Left ventricle myocardium inferior (tissue), 1 donor: ENCODE measurements at regions not wholly inside any gene's neighbourhood (a gene's known extent, or its start where the extent isn't known, plus 50 kb on each side); places are given as distances from the start of the nearest gene placed in this dataset.

Experiments used
- DNase-seq: peaks from one replicate; pipeline ENCODE4 v3.0.0-alpha.2; 2020
- H3K27ac ChIP-seq: fragments of 200-600 bp; replicated peaks from 2 replicates; pipeline ENCODE4 v1.8.0; 2021
- H3K27me3 ChIP-seq: fragments of 200-600 bp; 2 replicates; pipeline ENCODE4 v1.8.0; 2021; ENCODE audit warnings: low read depth
- H3K36me3 ChIP-seq: fragments of 200-600 bp; 2 replicates; pipeline ENCODE4 v1.8.0; 2021
- H3K4me1 ChIP-seq: fragments of 200-600 bp; 2 replicates; pipeline ENCODE4 v1.8.0; 2021
- H3K4me3 ChIP-seq: fragments of 200-600 bp; 2 replicates; pipeline ENCODE4 v1.8.0; 2021; ENCODE audit warnings: mild to moderate bottlenecking, moderate library complexity
- H3K9me3 ChIP-seq: fragments of 200-600 bp; replicated peaks from 2 replicates; pipeline ENCODE4 v1.8.0; 2021
- intact Hi-C: fragments of 100-400 bp; cut with micrococcal nuclease; formaldehyde crosslinking; loops from one replicate; pipeline ENCODE4 v1.11.0; 2022
- TF ChIP-seq, protein P1 (sequence below): fragments of 200-600 bp; IDR thresholded peaks from 2 replicates; pipeline ENCODE4 v1.8.0; 2021; ENCODE audit warnings: antibody characterized with exemption, mild to moderate bottlenecking, borderline replicate concordance
- donor health status: DM: no; HTN: yes; CAD: no; lungs with severe emphysema.

DNA sequence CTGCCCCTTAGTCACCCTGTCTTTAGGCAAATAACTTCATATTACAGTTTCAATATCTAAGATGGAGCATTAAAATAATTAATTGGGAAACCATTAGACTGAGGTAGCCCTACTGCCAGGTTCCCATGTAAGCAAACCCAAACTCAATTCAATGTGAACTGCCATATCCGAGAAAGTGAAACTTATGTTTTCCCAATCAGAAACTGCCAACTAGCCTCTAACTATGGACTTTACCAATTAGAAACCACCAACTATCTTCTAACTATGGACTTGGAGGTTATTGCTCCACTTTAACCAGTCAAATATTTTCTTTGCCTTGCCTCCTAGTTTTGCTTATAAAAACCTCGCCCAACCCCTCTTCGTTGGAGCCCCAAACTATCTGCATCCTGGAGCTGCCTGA lies 218.5 kb downstream of the ENC1 start:
- H3K4me1 ChIP-seq: no peaks in the 10 kb centered on the region
- no peak overlapping the region for H3K27ac ChIP-seq

DNA sequence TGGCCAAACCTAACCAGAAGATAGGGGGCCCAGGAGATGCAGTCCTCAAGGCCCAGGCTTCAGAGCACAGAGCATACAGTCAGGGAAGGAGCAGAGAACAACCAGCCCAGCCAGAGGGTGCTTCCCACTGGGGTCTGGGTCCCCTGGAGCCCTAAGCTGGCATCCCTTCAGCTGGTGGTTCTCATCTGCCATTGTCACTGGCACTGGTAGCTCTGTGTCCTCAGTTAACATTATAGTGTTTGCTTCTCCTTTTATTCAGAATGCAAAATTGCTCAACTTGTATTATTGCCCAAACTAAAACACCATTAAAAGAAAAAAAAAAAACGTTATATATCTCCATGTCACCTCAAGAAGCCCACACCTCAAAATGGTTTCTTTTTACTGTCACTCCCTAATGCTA lies 219.2 kb downstream of the ENC1 start:
- TF ChIP-seq, protein P1, sequence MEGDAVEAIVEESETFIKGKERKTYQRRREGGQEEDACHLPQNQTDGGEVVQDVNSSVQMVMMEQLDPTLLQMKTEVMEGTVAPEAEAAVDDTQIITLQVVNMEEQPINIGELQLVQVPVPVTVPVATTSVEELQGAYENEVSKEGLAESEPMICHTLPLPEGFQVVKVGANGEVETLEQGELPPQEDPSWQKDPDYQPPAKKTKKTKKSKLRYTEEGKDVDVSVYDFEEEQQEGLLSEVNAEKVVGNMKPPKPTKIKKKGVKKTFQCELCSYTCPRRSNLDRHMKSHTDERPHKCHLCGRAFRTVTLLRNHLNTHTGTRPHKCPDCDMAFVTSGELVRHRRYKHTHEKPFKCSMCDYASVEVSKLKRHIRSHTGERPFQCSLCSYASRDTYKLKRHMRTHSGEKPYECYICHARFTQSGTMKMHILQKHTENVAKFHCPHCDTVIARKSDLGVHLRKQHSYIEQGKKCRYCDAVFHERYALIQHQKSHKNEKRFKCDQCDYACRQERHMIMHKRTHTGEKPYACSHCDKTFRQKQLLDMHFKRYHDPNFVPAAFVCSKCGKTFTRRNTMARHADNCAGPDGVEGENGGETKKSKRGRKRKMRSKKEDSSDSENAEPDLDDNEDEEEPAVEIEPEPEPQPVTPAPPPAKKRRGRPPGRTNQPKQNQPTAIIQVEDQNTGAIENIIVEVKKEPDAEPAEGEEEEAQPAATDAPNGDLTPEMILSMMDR: no peak
- Histone ChIP-seq H3K4me3 (no peak overlapping the region), H3K4me1 (no peaks in the 10 kb centered on the region), H3K9me3 (no peaks in the 10 kb centered on the region), H3K27me3 (no peaks in the 10 kb centered on the region), H3K27ac (no peak overlapping the region), H3K36me3 (no peaks in the 10 kb centered on the region)
- intact Hi-C loops: no loop called here
- DNase-seq: no peak

More for the DNA sequence above, 218.5 kb downstream of the ENC1 start:
- H3K27me3 ChIP-seq: no peaks in the 10 kb centered on the region
- H3K36me3 ChIP-seq: no peaks in the 10 kb centered on the region
- no peak for DNase-seq
- intact Hi-C loops: no loop called here
- no peak overlapping the region for H3K4me3 ChIP-seq
- H3K9me3 ChIP-seq: no peaks in the 10 kb centered on the region
- TF ChIP-seq, protein P1: no peak

DNA sequence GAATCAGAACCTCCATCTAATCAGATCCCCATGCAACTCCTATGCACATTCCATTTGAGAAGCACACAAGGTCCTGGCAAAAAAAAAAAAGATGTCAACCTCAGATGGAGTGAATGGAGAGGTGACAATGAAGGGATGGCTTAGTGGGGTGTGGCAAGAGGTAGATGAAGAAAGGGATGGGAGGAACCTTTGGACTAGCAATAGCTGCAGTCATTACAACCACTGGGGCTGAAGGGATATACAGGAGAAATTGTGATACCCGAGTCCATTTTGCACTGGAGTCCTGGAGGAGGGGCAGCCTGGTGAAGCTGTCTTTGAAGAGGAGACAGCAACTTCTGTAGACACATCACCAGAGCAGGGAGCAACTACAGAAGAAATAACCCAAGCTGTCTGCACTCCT lies 219.6 kb downstream of the ENC1 start:
- Histone ChIP-seq H3K4me1 (peaks cover under 1% of the 10 kb centered on the region), H3K36me3 (no peaks in the 10 kb centered on the region), H3K27me3 (no peaks in the 10 kb centered on the region), H3K27ac (no peak overlapping the region), H3K4me3 (no peak overlapping the region), H3K9me3 (no peaks in the 10 kb centered on the region)
- TF ChIP-seq, protein P1: no peak
- no peak for DNase-seq
- intact Hi-C loops: no loop called here

DNA sequence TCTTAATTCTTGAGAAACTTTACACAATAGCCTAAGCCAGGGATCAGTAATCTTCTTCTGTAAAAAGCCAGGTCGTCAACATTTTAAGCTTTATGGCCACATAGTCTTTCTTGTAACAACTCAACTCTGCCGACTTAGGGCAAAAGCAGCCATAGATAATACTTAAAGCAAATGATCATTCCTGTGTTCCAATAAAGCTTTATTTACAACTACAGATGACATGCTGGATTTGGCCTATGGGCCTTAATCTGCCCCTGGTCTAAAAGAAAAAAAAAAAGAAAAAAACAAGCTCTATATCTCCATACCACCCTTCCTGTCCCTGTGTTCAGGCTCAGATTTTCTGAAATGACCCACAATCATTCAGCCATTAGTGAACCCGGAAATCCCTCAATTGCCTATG lies 220.3 kb downstream of the ENC1 start:
- no peak overlapping the region for H3K27ac ChIP-seq
- intact Hi-C loops: no loop called here
- no peaks in the 10 kb centered on the region for H3K36me3 ChIP-seq
- H3K4me1 ChIP-seq: peaks cover 8% of the 10 kb centered on the region
- no peak for DNase-seq
- no peaks in the 10 kb centered on the region for H3K9me3 ChIP-seq
- TF ChIP-seq, protein P1: no peak
- H3K27me3 ChIP-seq: no peaks in the 10 kb centered on the region
- no peak overlapping the region for H3K4me3 ChIP-seq

DNA sequence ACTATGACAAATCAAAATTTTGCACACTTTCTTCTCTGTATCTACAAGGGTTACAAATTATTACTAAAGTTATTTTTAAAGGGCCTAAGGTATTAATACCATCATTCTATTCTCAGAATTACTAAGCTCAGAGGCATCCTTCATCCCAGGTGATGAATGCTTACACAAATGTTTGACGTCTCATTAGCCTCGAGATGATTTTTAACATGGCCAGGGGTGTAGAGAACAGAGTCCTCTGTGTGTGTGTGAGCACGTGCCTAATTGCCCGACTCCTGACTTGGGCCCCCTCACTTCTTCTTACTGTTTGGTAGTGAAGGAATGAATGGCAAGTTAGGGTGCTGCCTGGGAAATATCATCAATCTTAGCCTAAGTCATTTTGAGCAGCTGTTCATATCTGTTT lies 221.1 kb downstream of the ENC1 start:
- H3K9me3 ChIP-seq: no peaks in the 10 kb centered on the region
- DNase-seq: no peak
- no peaks in the 10 kb centered on the region for H3K27me3 ChIP-seq
- intact Hi-C loops: no loop called here
- no peak overlapping the region for H3K27ac ChIP-seq
- peaks cover 9% of the 10 kb centered on the region for H3K4me1 ChIP-seq
- TF ChIP-seq, protein P1: no peak
- no peaks in the 10 kb centered on the region for H3K36me3 ChIP-seq
- H3K4me3 ChIP-seq: no peak overlapping the region

DNA sequence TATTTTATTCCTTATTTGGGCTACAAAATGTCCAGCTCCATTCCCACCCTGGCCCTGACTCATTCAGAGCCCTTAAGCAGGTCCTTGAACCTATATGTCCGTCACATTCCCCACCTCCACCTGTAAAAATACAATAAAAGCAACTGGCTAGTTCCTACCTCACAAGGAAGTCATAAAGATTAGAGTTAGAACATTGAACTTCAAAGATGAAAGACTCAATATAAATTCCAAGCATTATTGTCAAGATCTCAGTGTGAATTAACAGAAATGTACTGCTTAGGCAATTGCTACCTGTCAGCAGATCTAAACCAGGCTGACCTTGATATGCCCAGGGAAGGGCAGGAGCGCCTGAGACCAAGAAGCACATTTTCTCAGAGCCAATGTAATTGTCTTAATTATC lies 221.8 kb downstream of the ENC1 start:
- intact Hi-C loops: no loop called here
- Histone ChIP-seq H3K27ac (no peak overlapping the region), H3K4me1 (peaks cover 9% of the 10 kb centered on the region), H3K27me3 (no peaks in the 10 kb centered on the region), H3K36me3 (no peaks in the 10 kb centered on the region), H3K4me3 (no peak overlapping the region), H3K9me3 (no peaks in the 10 kb centered on the region)
- no peak for DNase-seq
- TF ChIP-seq, protein P1: no peak
